HCT116 (cell line): ENCODE measurements at regions not wholly inside any gene's neighbourhood (a gene's known extent, or its start where the extent isn't known, plus 50 kb on each side); places are given as distances from the start of the nearest gene placed in this dataset.

Experiments used
- ATAC-seq: fragments of 200-7000 bp; cut with Tn5 transposase; 2 replicates; pipeline ENCODE4 v1.9.1; 2020; ENCODE audit warnings: mild to moderate bottlenecking, moderate library complexity
- BruUV-seq: library from RNA; stranded (reverse); fragments of 400-500 nt; replicated peaks from 2 replicates; lab custom pipeline; 2021; lab: Mats Ljungman, UMichigan
- CTCF ChIA-PET: fragments of 300-600 bp; sonication (Branson Sonifier 250); formaldehyde crosslinking; loops from one replicate; lab custom pipeline; 2021; ENCODE audit warnings: antibody characterized with exemption; lab: Charles Lee
- POLR2A ChIA-PET: fragments of 300-600, 350-600 bp; sonication (Branson Sonifier 250); formaldehyde crosslinking; loops from one replicate; lab custom pipeline; 2021; ENCODE audit warnings: antibody characterized with exemption; lab: Charles Lee
- RAD21 ChIA-PET, 2 experiments: fragments of 300-600 bp; sonication (Branson Sonifier 250); formaldehyde crosslinking; loops; one replicate each; lab custom pipeline; 2023; ENCODE audit warnings: low total read pairs in 2 of 2; ENCODE audit not compliant: uncharacterized antibody in 2 of 2, unreplicated experiment in 2 of 2, low non-redundant PET in 1 of 2; lab: Charles Lee
- DNase-seq: peaks from one replicate; pipeline ENCODE4 v3.0.0-alpha.2; 2010; ENCODE audit warnings: low read depth, low spot score
- H2AFZ ChIP-seq: fragments of 200-600 bp; shearing (Covaris generic), sonication (generic); 2 replicates; pipeline ENCODE4 v1.6.1; 2017; ENCODE audit warnings: low read depth, mixed run types, mixed read lengths, antibody characterized with exemption, low read length; ENCODE audit not compliant: poor library complexity, severe bottlenecking
- H3K27ac ChIP-seq: 2 replicates; pipeline ENCODE4 v1.5.1; 2012; ENCODE audit warnings: low read depth, low read length
- H3K27me3 ChIP-seq: fragments of 200-600 bp; sonication (generic); 2 replicates; pipeline ENCODE4 v1.6.1; 2016; ENCODE audit warnings: mixed run types, low read length, mixed read lengths; ENCODE audit not compliant: insufficient read depth
- H3K36me3 ChIP-seq, 2 experiments: fragments of 200-500 bp in 1 of 2; fragments of 200-600 bp in 1 of 2; sonication (Bioruptor generic) in 1 of 2; sonication (generic) in 1 of 2; 2 replicates each; pipeline versions ENCODE4 v1.5.1 to v1.6.1; 2014 to 2016; ENCODE audit warnings: low read length in 2 of 2, inconsistent platforms in 1 of 2, mixed read lengths in 1 of 2, mixed run types in 1 of 2; ENCODE audit not compliant: insufficient read depth in 2 of 2, control insufficient read depth in 1 of 2
- H3K4me1 ChIP-seq, 2 experiments: fragments of 200-600 bp in 1 of 2; sonication (generic) in 1 of 2; 2 replicates each; pipeline versions ENCODE4 v1.5.1 to v1.6.1; 2012 to 2017; ENCODE audit warnings: low read length in 2 of 2, inconsistent platforms in 1 of 2, mild to moderate bottlenecking in 1 of 2, mixed read lengths in 1 of 2, mixed run types in 1 of 2, moderate library complexity in 1 of 2; ENCODE audit not compliant: insufficient read depth in 2 of 2, control insufficient read depth in 1 of 2
- H3K4me2 ChIP-seq: fragments of 200-600 bp; sonication (generic); 2 replicates; pipeline ENCODE4 v1.6.1; 2017; ENCODE audit warnings: mixed run types, low read length, mixed read lengths
- H3K4me3 ChIP-seq, 2 experiments: fragments of 200-600 bp in 1 of 2; sonication (generic) in 1 of 2; replicated peaks in 1 of 2; 2 replicates each; pipeline ENCODE4 v1.5.1; 2011 to 2016; ENCODE audit warnings: low read length in 2 of 2, control low read depth in 1 of 2, low read depth in 1 of 2, mild to moderate bottlenecking in 1 of 2, mixed read lengths in 1 of 2, mixed run types in 1 of 2
- H3K79me2 ChIP-seq: fragments of 200-600 bp; sonication (generic); 2 replicates; pipeline ENCODE4 v1.6.1; 2017; ENCODE audit warnings: mild to moderate bottlenecking, mixed run types, low read length, moderate library complexity, mixed read lengths; ENCODE audit not compliant: insufficient read depth
- H3K9ac ChIP-seq: fragments of 200-600 bp; sonication (generic); 2 replicates; pipeline ENCODE4 v1.6.1; 2016; ENCODE audit warnings: low read length, mixed read lengths
- H3K9me2 ChIP-seq: fragments of 200-600 bp; sonication (generic), shearing (Covaris generic); 2 replicates; pipeline ENCODE4 v1.6.1; 2017; ENCODE audit warnings: mixed run types, mild to moderate bottlenecking, moderate library complexity; ENCODE audit not compliant: insufficient read depth
- H3K9me3 ChIP-seq, 2 experiments: fragments of 200-500 bp in 1 of 2; fragments of 200-600 bp in 1 of 2; sonication (Bioruptor generic) in 1 of 2; sonication (generic) in 1 of 2; 2 replicates each; pipeline ENCODE4 v1.6.1; 2014 to 2017; ENCODE audit warnings: low read length in 2 of 2, mixed read lengths in 2 of 2, inconsistent platforms in 1 of 2, low read depth in 1 of 2, mild to moderate bottlenecking in 1 of 2, mixed run types in 1 of 2, moderate library complexity in 1 of 2; ENCODE audit not compliant: control insufficient read depth in 1 of 2, insufficient read depth in 1 of 2
- H4K20me1 ChIP-seq: fragments of 200-600 bp; sonication (generic), shearing (Covaris generic); 2 replicates; pipeline ENCODE4 v1.6.1; 2017; ENCODE audit warnings: mixed run types, mild to moderate bottlenecking, moderate library complexity; ENCODE audit not compliant: insufficient read depth
- EGR1 ChIP-seq: IDR thresholded peaks from 2 replicates; pipeline ENCODE4 v1.6.1; 2012; ENCODE audit warnings: low read depth
- EZH2 ChIP-seq: fragments of 200-600 bp; sonication (generic); IDR thresholded peaks from 2 replicates; pipeline ENCODE4 v1.6.1; 2017; ENCODE audit warnings: antibody characterized with exemption, mixed run types
- POLR2AphosphoS5 ChIP-seq: IDR thresholded peaks from 2 replicates; pipeline ENCODE4 v1.6.1; 2011; ENCODE audit warnings: mild to moderate bottlenecking, low read depth, low read length, moderate library complexity
- RAD21 ChIP-seq: IDR thresholded peaks from 2 replicates; pipeline ENCODE4 v1.6.1; 2012; ENCODE audit warnings: low read depth, mild to moderate bottlenecking
- SIN3A ChIP-seq: IDR thresholded peaks from 2 replicates; pipeline ENCODE4 v1.6.1; 2012; ENCODE audit warnings: low read depth
- SRF ChIP-seq: IDR thresholded peaks from 2 replicates; pipeline ENCODE4 v1.6.1; 2012; ENCODE audit warnings: low read depth
- ZFX ChIP-seq: fragments of 450-650 bp; IDR thresholded peaks from 2 replicates; pipeline ENCODE4 v1.6.1; 2017
- intact Hi-C: fragments of 100-400 bp; cut with micrococcal nuclease; formaldehyde crosslinking; loops from 2 replicates; pipeline ENCODE4 v1.10.0; 2022
- TF ChIP-seq, protein P1 (sequence below): IDR thresholded peaks from 2 replicates; pipeline ENCODE4 v1.6.1; 2012
- TF ChIP-seq, protein P2 (sequence below): IDR thresholded peaks from 2 replicates; pipeline ENCODE4 v1.6.1; 2011; ENCODE audit warnings: mild to moderate bottlenecking, low read length, moderate library complexity; ENCODE audit not compliant: insufficient replicate concordance; ENCODE audit errors: extremely low read depth

- Histone ChIP-seq H3K27ac (no peak overlapping the region), H3K36me3 (no peaks in the 10 kb centered on the region), H3K4me1 (peaks cover 0 to 6% of the 10 kb centered on the region in 2 experiments; a peak in 1 of 4 replicates), H3K9me2 (no peaks in the 10 kb centered on the region), H2AFZ (no peak overlapping the region), H3K27me3 (no peaks in the 10 kb centered on the region), H3K4me2 (no peak overlapping the region), H4K20me1 (peaks cover 12% of the 10 kb centered on the region; the same call in 1 of the 2 replicates), H3K9ac (no peak overlapping the region), H3K4me3 (no peak overlapping the region), H3K9me3 (peaks cover 4 to 9% of the 10 kb centered on the region in 2 experiments; a peak in 1 of 4 replicates), H3K79me2 (peaks cover 72% of the 10 kb centered on the region)
- TF ChIP-seq, protein P1, sequence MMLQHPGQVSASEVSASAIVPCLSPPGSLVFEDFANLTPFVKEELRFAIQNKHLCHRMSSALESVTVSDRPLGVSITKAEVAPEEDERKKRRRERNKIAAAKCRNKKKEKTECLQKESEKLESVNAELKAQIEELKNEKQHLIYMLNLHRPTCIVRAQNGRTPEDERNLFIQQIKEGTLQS: no peak
- TF ChIP-seq SIN3A (no peak), SRF (no peak), POLR2AphosphoS5 (no peak), RAD21 (no peak), ZFX (no peak), EZH2 (no peak), EGR1 (no peak)
- TF ChIP-seq, protein P2, sequence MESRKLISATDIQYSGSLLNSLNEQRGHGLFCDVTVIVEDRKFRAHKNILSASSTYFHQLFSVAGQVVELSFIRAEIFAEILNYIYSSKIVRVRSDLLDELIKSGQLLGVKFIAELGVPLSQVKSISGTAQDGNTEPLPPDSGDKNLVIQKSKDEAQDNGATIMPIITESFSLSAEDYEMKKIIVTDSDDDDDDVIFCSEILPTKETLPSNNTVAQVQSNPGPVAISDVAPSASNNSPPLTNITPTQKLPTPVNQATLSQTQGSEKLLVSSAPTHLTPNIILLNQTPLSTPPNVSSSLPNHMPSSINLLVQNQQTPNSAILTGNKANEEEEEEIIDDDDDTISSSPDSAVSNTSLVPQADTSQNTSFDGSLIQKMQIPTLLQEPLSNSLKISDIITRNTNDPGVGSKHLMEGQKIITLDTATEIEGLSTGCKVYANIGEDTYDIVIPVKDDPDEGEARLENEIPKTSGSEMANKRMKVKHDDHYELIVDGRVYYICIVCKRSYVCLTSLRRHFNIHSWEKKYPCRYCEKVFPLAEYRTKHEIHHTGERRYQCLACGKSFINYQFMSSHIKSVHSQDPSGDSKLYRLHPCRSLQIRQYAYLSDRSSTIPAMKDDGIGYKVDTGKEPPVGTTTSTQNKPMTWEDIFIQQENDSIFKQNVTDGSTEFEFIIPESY: no peak
- POLR2A ChIA-PET: interaction anchor here (0.8 kb wide), 1 partner anchor 23 kb away, joined by 3 read pairs; no protein-coding TSS in a partner anchor
- RAD21 ChIA-PET: no interaction called here
- ATAC-seq (no peak), DNase-seq (no peak)
- no TSS peak for BruUV-seq
- intact Hi-C loops: no loop called here
- CTCF ChIA-PET: interaction anchor here (1.7 kb wide), 1 partner anchor 9 kb away, joined by 3 read pairs; no protein-coding TSS in a partner anchor
Measured at GRCh38 chr17:72489272-72489641, 368.4 kb downstream of the SOX9 start.
